Pons (tissue), 1 donor: ENCODE measurements at regions not wholly inside any gene's neighbourhood (a gene's known extent, or its start where the extent isn't known, plus 50 kb on each side); places are given as distances from the start of the nearest gene placed in this dataset.
"Not testable (repeated sequence)": the region's sequence is repeated elsewhere in the genome, so short reads cannot be mapped to it uniquely, and the experiment has no call there.

Source experiments
- DNase-seq: peaks from one replicate; pipeline ENCODE4 v3.0.0-alpha.2; 2016; ENCODE audit warnings: low spot score

DNA sequence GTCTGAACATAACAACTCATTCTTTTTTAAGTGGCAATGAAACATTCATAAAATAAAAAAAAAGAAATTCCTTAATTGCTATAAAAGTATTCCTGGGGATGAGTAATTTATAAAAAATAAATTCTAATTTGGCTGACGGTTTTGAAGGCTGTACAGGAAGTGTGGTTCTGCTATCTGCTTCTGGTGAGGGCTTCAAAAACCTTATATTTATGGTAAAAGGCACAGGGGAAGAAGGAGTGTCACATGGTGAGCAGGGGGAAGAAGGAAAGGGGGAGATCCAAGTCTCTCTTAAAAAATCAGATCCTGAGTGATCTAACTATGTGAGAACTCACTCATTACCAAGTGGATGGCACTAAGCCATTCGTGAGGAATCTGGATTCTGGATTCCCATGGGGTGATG is 539.0 kb downstream of the GOLGA6L6 start:
- DNase-seq = not testable (repeated sequence)

DNA sequence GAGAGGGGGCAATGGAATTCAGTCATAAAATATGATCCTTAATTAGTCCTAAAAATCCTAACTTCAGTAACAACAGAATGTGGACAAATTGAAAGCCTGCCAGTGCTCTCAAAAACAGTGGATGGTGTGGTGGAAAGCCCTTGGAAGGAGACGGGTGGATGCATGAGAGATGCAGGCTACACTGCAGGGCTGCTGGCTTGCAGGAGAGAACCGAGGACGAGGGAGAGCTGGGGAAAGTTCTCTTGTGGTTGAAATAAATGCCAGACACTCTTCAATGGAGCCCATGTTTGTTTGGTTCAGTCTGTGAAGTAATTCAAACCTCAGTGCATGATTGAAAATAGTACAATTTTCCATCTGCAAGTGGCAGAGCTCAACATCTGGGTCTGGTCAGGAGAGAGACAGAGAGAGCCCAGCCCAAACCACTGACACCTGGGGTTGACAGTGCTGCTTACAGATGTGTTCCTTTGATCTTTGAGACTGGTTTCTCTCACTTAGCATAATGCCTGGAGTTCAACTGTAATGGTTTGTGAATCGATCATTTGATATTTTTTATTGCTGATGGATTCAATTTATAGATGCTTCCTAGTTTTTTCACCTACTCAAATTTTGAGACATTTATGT is 544.9 kb downstream of the GOLGA6L6 start:
- DNase-seq = not testable (repeated sequence)

DNA sequence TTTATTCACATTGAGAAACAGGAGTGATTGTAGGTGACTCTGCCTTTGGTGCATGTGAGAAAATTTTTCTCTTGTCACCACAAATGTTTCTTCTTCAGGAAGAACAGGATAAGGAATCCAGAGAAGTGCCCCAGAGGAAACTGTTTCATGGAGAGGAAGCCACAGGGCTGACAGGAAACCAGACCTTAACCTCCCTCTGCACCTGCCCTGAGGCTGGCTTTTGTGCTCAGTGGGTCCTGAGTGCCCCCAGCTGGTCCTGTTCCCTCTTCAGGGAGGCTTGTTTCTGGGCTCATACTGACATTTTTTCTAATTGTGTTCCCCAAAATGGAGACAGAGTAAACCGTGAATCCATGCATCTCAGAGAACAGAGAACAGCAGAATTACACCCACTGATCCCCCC is 546.3 kb downstream of the GOLGA6L6 start:
- not testable (repeated sequence) for DNase-seq

DNA sequence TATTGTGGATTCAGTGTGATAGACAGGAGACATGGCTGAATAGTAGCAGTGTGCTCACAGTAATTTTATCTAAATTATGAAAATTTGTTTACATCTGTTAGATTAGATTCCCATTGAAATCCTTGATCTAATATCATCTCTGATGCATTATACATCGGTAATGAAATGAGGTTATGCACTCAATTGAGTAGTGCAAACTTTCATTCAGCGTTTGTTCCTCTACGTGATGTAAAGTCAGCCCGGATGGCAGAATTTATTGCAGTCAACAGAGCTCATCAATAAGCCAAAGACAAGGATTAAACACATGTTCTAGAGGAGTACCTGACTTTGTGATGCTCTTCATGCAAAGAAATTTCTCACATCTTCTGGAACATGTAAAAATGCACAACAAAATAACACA is 549.2 kb downstream of the GOLGA6L6 start:
- DNase-seq = no peak

DNA sequence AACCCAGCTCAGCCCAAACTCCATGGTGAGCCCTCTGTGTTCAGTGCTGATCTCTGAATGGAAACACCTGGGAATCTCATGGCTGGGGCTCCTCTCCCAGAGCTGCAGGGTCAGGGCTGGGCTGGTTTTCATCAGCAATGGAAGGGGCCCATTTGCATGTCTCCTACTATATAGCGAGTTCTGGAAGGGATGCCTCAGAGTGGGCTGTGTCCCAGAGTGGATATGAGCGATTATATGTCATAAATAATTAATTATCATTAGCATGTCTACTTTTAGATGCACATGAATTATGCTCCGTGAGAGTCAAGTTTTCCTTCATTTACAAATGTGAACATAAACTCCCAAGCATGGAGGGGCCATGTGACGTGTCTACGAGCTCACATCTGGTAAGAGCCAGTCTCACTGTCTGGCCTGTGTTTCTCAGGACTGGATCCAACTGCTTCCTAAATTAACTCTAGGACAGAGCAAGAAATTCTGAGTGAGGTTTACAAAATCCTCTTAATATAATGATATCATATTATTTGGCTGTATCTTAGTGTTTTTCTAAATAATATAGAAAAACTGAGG is 553.4 kb downstream of the GOLGA6L6 start:
- DNase-seq = no peak

DNA sequence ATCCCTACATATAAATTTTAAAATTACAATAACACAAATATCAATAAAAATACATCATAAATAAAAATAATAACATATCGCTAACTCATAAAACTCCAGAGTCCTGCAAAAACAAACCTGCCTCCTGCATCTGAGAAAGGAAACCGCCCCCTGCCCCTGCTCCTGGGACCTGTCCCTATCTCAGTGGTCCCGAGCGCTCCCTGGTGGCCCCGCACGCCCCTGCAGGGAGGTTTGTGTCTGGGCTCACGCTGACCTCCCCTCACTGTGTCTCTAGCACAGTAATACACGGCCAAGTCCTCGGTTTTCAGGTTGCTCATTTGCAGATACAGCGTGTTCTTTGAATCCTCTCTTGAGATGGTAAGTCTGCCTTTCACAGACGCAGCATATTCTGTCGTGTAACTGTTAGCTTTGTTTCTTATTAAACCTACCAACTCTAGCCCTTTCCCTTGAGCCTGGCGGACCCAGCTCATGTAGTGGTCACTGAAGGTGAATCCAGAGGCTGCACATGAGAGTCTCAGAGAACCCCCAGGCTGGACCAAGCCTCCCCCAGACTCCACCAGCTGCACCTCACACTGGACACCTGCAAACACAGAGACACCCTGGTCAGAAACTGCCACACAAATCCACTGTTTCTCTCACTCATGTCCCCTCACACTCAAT is 554.1 kb downstream of the GOLGA6L6 start:
- no peak for DNase-seq

DNA sequence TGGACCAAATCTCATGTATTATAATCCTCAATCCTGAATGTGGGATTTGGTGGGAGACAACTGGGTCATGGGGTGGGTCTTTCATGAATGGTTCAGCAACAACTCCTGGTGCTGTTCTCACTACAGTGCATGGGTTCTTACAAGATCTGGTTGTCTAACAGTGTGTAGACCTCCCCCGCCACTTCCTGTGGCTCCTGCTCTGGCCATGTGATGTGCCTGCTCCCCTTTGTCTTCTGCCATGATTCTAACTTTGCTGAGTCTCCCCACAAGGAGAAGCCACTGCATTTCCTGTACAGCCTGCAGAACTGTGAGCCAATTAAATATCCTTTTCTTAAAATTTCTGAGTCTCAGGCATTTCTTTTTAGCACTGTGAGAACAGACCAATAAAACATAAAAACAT is 557.5 kb downstream of the GOLGA6L6 start:
- no peak for DNase-seq

DNA sequence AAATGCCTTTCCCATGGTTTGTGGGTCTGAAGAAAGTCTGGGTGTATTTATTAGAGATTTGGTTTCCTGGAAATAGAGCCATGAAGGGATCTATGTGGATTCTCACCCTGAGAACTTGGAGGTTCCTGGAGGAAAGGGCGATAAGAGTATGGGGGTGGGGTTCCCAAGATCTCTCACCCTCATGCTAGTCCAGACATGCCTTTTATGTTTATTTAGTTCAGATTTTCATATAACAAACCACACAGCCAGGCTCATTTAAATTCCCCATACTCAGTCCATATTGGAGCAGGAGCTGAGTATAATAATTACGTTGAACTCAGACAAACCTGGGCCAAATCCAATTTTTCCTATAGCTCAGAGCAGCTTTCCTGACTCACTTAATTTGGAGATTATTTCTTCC is 566.6 kb downstream of the GOLGA6L6 start:
- no peak for DNase-seq

DNA sequence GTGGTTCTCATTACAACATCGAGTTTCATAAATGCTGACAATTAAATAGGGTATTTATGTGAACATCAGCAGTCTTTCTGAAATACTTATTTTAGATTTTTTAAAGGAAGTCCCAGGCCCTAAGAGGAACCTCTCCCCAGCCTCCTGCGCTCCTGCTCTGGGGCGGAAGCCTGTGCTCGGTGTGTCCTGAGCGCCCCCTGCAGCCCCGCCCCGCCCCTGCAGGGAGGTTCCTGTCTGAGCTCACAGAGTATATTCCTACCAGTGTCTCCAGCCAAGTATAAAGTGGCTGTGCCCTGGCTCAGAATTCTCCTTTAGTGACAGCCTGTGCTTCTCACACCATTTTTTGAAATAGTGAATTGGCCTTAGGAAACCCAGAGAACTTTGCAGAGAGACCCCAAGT is 567.9 kb downstream of the GOLGA6L6 start:
- DNase-seq = no peak

DNA sequence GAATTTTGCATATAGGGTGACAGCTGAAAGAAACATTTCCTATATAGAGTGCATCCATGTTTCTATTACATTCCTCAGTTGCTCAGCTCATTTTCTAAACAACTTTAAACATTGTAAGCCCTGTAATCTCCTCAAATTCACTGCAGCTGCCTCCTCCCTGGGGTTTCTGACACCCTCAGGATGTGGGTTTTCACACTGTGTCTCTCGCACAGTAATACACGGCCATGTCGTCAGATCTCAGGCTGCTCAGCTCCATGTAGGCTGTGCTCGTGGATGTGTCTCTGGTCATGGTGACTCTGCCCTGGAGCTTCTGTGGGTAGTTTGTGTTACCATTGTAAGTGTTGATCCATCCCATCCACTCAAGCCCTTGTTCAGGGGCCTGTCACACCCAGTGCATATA is 569.0 kb downstream of the GOLGA6L6 start:
- not testable (repeated sequence) for DNase-seq

DNA sequence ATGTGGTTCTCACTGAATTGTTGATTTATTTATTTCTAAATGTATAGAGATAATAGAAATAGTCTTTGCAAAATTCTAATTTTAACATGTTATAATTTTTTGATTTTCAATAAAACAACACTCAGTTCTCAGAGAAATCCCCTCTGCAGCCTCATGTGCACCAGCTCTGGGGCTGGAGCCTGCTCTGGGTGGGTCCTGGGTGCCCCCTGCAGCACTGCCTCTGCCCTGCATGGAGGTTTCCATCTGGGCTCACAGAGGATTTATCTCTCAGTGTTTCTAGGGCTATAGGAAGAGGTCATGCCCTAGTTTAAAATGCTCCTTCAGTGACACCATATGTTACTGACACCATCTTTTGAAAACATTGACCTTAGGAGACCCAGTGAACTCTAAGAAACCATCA is 576.0 kb downstream of the GOLGA6L6 start:
- not testable (repeated sequence) for DNase-seq

DNA sequence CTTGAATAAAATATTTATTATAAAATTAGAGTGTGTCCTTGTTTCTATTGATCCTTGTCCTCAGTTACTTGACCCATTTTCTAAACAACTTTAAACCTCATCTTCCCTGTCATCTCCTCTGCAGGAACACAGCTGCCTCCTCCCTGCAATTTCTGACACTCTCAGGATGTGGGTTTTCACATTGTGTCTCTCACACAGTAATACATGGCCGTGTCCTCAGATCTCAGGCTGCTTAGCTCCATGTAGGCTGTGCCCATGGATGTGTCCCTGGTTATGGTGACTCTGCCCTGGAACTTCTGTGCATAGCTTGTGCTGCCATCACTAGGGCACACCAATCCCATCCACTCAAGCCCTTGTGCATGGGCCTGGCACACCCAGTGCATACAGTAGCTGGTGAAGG is 577.1 kb downstream of the GOLGA6L6 start:
- not testable (repeated sequence) for DNase-seq

DNA sequence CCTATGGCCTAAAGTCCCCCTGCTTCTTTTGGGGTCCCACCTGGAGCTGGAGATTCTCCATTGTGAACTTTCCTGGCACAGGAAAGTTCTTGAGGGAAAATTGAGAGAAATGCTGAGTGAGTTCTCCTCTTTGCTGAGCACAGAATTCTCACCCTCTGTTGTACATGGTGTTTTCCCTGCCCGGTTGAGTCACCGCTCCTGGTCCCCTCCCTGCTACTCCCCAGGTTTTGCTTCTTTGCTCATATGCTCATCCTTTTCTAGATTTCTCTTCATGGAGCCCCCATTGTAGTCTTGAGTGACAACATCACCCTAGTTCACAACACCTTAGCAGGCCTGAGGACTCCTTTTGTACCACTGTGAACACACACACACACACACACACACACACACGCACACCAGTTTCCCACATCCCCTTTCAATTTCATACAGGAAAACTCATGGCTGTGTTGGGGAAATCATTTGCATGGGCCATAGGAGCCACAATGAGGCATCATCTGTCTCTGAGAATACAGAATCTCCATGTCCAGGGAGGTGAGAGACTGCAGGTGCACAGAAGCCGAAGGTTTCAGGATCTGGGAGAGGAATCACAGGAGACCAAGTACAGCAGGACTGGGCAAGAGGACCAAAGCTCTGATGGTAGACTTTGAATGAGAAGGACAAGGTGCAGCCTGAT is 585.3 kb downstream of the GOLGA6L6 start:
- no peak for DNase-seq

DNA sequence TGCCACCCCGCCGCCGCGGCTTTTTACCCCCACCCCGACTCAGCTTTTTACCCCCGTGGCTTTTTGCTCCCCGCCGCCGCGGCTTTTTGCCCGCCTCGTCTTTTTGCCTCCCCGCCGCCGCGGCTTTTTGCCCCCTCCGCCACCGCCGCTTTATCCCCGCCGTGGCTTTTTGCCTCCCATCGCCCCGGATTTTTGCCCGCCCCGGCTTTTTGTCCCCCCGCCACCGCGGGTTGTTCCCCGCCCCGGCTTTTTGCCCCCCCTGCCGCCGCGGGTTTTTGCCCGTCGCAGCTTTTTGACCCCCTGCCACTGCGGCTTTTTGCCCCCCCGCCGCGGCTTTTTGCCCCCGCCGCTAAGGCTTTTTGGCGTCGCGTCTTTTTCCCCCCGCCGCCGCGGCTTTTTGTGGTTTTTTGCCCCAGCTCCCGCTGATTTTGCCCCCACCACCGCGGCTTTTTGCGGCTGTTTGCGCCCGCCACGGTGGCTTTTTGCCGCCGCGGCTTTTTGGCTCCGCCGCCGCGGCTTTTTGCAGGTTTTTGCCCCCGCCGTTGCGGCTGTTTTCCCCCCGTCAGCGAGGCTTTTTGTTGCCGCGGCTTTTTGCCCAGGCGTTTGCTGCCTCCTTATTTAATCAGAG is 597.2 kb downstream of the GOLGA6L6 start:
- DNase-seq = no peak

DNA sequence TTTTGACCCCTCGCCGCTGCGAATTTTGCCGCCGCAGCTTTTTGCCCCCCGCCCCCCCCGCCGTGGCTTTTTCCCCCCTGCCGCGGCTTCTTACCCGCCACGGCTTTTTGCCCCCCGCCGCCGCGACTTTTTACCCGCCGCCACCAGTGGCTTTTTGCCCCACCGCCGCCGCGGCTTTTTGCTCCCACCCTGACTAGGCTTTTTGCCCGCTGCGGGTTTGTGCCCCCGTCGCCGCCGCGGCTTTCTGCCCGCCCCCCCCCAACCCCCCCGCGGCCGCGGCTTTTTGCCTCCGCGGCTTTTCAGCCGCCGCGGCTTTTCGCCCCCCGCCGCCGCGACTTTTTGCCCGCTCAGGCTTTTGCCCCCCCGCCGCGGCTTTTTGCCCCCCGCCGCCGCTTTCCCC is 598.1 kb downstream of the GOLGA6L6 start:
- DNase-seq = no peak

DNA sequence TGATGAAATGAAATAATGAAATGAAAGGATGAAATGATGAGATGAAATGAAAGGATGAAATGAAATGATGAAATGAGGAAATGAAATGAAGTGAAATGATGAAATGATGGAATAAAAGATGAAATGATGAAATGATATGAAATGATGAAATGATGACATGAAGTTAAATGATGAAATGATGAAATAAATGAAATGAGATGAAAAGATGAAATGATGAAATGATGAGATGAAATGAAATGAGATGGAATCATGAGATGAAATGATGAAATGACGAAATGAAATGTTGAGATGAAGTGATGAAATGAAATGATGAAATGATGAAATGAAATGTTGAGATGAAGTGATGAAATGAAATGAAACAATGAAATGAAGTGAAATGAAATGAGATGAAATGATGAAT is 638.3 kb downstream of the GOLGA6L6 start:
- not testable (repeated sequence) for DNase-seq

DNA sequence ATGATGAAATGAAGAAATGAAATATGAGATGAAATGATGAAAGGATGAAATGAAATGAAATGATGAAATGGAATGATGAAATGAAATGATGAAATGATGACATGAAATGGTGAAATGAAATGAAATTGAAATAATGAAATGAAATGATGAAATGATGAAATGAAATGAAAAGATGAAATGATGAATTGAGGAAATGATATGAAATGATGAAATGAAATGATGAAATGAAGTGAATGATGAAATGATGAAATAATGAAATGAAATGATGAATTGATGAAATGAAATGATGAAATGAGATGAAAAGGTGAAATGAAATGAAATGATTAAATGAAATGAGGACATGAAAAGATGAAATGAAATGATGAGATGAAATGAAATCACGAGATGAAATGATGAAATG is 639.2 kb downstream of the GOLGA6L6 start:
- not testable (repeated sequence) for DNase-seq

DNA sequence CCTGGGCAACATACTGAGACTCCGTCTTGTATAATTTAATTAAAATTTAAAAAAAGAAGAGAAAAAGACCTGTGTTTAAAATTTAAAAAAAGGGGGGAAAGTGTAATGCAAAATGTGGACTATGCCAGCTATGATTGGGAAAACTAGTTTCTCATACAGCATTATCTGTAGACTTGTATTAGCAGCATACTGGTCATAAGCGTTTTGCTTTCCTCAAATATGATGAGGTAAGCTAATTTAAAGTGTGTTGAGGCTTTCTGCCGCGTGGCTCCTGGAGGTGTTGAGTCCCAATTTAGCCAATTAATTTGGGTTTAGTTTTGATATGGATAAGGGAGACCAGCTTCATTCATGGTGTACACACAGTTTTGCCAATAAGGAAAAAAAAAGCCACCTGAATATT is 640.2 kb downstream of the GOLGA6L6 start:
- DNase-seq = not testable (repeated sequence)

DNA sequence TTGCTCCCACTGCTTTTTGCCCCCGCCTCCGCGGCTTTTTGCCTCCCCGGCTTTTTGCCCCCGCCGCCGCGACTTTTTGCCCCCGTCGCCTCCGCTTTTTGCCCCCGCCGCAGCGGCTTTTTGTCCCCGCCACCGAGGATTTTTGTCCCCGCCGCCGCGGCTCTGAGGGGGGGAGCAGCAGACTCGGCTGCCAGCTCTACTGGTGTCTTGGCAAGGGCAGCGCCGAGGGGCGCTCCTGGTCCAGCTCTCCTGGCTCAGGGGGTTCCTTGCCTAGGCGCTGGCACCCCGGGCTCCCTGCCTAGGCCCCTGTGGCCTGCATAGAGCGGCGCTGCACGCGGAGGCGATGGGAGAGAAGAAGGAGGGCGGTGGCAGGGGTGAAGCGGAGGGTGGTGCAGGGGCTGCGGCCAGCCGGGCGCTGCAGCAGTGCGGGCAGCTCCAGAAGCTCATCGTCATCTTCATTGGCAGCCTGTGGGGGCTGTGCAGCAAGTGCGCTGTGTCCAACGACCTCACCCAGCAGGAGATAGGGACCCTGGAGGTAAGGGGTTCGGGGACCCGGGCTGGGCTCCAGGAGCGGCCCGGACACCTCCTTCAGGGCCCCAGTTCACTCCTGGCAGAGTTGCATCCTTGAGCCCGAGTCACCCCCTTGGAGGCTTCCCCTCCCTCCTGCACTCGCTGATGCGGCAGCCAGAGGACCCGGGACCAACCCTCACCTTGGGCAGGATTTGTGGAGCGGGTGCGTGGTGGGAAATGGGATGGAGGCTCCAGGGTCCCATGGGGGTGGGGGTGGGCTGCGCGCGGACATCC is 642.4 kb downstream of the GOLGA6L6 start:
- no peak for DNase-seq

DNA sequence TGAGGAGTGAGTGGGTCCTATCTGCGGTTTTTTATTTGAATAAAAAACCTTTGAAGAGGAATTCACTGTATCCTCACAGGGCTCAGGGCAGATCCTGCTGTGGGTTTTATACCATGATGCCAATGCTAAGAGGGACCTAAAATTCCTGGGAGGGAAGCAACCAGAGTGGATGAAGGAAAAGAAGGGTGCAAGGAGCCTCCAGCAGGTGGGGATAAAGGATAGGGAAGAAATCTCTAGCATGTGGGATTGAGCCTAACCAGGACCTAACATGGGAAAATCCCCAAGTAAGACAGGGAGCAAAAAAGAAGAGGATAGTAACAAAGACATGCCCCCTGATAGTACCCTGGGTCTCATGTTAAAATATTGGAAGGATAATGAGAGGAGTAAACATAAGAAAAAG is 652.8 kb downstream of the GOLGA6L6 start:
- not testable (repeated sequence) for DNase-seq

DNA sequence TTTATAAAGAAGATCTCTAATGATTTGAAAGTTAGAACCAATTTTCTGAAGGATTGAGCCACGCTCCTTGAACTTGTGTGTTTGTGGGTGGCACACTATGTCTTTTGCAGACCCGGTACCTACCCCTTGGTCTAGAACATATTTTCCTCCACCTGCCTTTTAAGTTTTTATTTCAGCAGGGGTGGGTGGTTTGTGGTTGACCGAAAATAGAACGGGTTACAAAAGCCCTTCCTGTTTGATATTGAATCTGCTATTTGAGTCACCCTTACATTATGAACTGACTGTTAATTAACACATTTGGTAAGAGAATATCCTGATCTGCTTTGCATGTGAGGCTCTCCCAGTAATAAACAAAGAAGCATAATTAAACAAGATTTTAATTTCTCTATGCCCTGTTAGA is 697.5 kb downstream of the GOLGA6L6 start:
- not testable (repeated sequence) for DNase-seq
